ENCODE measurements at regions not wholly inside any gene's neighbourhood (a gene's known extent, or its start where the extent isn't known, plus 50 kb on each side); places are given as distances from the start of the nearest gene placed in this dataset.

GRCh38 chr6:14339172-14339571 is 221.6 kb downstream of the CD83 start:
- TF ChIP-seq SIN3A (IDR thresholded peaks at IDR 0.05; ENCODE audit: borderline replicate concordance, insufficient read depth, low read length) (no peak), POLR2AphosphoS5 (IDR thresholded peaks at IDR 0.05; ENCODE audit: low read depth, low read length) (no peak), REST (IDR thresholded peaks at IDR 0.05; ENCODE audit: insufficient read depth in 1 of 2, low read depth in 2 of 2, low read length in 2 of 2) (no peak)
